GM12872 (cell line): ENCODE measurements at regions not wholly inside any gene's neighbourhood (a gene's known extent, or its start where the extent isn't known, plus 50 kb on each side); places are given as distances from the start of the nearest gene placed in this dataset.

Experiments used
- TF ChIP-seq, protein P1 (sequence below): IDR thresholded peaks from 3 replicates; pipeline ENCODE4 v1.5.1; 2011; ENCODE audit warnings: low read depth, mild to moderate bottlenecking, low read length, moderate library complexity; ENCODE audit not compliant: insufficient read depth

DNA sequence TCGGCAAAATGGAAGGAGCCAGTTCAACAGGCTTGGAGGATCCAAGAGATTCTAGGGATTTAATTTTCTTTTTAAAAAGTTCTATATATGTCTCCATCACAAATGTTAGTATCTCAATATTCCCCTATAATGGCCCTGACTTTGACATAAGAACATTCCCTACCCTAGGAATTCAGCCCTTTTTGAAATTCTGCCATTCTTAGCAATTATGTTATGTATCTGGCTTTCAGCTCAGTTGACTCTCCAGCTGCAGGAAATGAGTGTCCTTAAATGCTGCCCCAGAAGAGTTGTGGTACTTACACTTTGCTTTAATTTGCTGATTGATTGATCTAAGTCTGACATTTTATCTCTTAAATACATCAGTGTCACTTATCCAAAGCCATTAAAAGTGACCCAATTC is 1454.3 kb downstream of the FSTL5 start:
- TF ChIP-seq, protein P1, sequence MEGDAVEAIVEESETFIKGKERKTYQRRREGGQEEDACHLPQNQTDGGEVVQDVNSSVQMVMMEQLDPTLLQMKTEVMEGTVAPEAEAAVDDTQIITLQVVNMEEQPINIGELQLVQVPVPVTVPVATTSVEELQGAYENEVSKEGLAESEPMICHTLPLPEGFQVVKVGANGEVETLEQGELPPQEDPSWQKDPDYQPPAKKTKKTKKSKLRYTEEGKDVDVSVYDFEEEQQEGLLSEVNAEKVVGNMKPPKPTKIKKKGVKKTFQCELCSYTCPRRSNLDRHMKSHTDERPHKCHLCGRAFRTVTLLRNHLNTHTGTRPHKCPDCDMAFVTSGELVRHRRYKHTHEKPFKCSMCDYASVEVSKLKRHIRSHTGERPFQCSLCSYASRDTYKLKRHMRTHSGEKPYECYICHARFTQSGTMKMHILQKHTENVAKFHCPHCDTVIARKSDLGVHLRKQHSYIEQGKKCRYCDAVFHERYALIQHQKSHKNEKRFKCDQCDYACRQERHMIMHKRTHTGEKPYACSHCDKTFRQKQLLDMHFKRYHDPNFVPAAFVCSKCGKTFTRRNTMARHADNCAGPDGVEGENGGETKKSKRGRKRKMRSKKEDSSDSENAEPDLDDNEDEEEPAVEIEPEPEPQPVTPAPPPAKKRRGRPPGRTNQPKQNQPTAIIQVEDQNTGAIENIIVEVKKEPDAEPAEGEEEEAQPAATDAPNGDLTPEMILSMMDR: no peak

DNA sequence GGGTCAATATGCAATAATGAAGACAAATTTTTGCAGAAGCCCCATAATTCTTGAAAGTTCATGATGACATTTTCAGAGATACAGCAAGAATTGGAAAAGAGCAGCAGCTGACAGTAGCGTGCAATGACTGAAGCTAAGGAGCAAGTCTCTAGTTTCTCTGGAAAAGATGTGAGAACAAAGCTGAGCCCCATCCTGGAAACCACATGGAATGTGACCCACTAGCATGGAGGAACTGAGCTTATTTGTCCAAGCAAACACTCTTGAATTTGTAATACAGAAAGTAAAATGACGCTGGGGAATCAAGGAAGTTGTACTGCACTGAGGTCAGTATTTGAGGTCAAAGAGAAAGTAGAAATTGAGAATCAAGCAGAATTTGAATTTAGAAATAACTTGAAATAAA is 1447.2 kb downstream of the FSTL5 start:
- TF ChIP-seq, protein P1: no peak

DNA sequence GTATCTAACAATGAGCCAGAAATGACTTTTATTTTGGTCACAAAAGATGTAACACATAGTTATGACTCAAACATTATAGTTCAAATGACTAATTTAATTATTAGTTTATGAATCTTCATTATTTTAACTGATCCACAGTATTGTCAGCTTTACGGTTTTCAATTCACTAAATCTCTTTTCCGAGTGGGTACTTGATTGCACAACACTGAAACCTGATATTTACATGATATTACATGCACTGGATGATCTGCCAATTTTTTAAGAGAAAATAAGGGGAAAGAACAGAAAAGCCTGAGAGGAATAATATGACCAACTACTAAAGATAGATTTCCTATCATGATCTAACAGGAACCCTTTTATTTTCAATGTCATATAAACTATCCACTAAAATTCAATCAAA is 1446.0 kb downstream of the FSTL5 start:
- TF ChIP-seq, protein P1: no peak

DNA sequence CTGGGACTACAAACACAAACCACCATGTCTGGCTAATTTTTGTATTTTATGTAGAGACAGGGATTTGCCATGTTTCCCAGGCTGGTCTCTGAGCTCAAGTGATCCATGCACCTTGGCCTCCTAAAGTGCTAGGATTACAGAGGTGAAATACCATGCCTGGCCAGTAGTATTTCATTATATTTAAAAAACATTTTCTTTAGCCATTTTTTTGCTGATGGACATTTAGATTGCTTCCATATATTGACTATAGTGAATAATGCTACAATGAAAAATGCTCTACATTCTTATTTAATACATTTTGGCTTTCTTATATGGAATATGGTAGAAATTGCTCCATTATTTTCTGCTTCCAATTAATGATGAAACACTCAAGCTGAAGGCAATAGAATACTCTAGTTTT is 1439.7 kb downstream of the FSTL5 start:
- TF ChIP-seq, protein P1: no peak

DNA sequence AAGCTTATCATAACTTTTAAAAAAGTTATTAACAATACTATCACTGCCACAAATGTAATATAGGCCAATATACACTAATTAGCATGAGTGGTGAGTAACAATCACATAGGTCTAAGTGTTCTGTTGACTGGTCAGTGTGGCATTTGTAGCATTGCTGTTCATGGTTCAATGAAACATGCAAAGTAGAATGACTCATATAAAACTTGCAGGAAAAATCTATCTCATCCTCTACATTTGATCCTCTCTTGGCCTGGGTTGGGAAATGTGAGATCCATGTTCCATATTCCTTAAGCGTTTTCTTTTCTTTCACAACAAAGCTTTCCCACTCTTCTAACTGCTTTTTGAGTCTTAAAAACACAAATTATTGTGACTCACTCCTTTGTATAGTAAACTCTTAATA is 1418.7 kb downstream of the FSTL5 start:
- TF ChIP-seq, protein P1: no peak

DNA sequence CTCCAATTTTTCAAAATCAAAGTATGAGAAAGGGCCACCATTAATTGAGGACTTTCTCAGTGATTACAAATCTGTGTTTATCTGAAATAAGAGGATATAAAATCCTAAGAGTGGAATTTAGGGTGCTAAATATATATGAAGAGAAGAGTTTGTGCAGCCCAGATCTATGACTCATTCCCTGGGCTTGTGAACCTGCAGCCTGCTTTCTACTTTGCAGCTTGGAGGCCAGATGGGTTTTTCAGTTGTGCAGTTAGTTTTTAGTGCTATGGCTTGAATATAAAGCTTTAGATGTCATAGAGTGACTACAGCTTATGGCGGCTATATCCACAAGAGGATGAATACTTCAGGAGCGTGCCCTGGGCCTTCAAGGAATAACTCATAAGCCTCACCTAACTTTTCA is 1391.1 kb downstream of the FSTL5 start:
- TF ChIP-seq, protein P1: no peak

DNA sequence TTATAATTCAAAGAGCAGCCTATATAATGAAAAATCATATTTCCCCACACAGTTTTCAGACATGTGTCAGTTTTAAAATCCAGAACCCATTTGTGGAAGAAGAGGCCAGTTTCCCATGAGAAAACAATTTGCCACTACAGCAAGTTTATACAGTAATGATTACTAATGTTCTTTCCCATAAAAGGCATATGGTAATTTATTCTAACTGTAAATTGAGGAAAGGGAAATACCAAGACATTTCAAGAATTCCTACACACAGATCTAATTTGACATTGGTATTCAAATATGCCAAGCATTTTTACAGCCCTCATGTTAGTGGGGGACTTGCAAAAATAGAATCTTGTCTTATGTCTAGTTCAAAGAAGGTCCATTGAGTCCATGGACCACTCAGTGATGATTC is 1368.6 kb downstream of the FSTL5 start:
- TF ChIP-seq, protein P1: no peak

DNA sequence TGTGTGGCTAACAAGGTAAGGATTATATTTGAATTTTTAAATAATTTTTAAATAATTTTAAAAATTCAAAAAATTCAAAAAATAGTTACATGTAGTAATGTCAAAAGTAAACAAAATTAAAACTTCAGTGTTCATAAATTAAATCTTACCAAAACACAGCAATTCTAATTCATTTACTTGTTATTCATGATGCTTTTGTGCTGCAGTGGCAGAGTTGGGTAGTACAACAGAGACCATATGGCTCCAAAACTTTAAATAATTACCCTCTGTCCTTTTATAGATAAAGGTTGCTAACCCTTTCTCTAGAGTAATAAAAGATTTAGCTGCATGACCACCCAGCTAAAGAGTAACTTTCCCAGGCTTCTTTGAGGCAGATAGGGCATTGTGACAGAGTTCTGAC is 1355.6 kb downstream of the FSTL5 start:
- TF ChIP-seq, protein P1: no peak
